ENCODE measurements at regions not wholly inside any gene's neighbourhood (a gene's known extent, or its start where the extent isn't known, plus 50 kb on each side); places are given as distances from the start of the nearest gene placed in this dataset.

DNA sequence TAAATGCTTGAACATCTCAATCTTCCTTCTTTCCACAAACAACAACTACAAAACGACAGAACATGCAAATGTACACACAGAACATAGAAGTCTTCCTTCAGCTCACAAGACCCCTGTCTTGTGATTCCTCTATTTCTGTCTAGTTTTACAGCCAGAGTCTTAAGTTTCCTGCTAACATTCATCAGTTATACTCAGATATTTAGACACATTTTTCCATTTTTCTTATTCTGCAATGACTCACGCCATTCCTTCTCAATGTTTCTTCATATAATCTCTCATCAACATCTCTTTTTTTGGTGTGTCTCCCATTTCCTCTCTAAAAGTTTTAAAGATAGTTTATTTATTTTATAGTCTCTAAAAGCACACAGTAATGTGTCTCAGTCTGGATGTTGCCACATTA is 1872.9 kb upstream of the PCDH20 start:
- POLR2A ChIA-PET = no interaction called here
- no peak overlapping the region for H3K9ac ChIP-seq (replicated peaks; ENCODE audit: extremely low read depth, insufficient read depth, low read length)
- intact Hi-C loops (cut with micrococcal nuclease) = no loop called here
- H3K4me2 ChIP-seq (ENCODE audit: insufficient read depth, low read length) = no peak overlapping the region
- no peak for FAIRE-seq
- BruUV-seq (replicated peaks) = no TSS peak
- no peak overlapping the region for H3K4me3 ChIP-seq (replicated peaks in 1 of 3; ENCODE audit: insufficient read depth in 1 of 3, low read depth in 1 of 3, low read length in 3 of 3)
- no peak overlapping the region for H2AFZ ChIP-seq (ENCODE audit: low read depth, low read length)
- H3K79me2 ChIP-seq (ENCODE audit: control insufficient read depth, insufficient read depth, low read length) = no peaks in the 10 kb centered on the region
- no peak overlapping the region for H3K27ac ChIP-seq (ENCODE audit: insufficient read depth, low read depth, low read length)
- CTCF ChIA-PET = no interaction called here
- no peaks in the 10 kb centered on the region for H3K36me3 ChIP-seq (ENCODE audit: control insufficient read depth in 2 of 2, extremely low read depth in 1 of 2, insufficient read depth in 2 of 2, low read length in 2 of 2)
- dilution Hi-C loops (cut with MboI; ENCODE audit: extremely low pct_ligation_motif_present, low sequenced_read_pairs) = no loop called here
- no peaks in the 10 kb centered on the region for H3K4me1 ChIP-seq (ENCODE audit: control insufficient read depth, extremely low read depth, insufficient read depth, low read length)
- no peaks in the 10 kb centered on the region for H3K9me1 ChIP-seq (replicated peaks; ENCODE audit: control insufficient read depth, extremely low read depth, insufficient read depth, low read length)
- DNase-seq (ENCODE audit: low read depth, low spot score) = no peak
- no peaks in the 10 kb centered on the region for H3K27me3 ChIP-seq (ENCODE audit: control insufficient read depth in 2 of 2, insufficient read depth in 2 of 2, low read length in 2 of 2)
- TF ChIP-seq, protein P1, sequence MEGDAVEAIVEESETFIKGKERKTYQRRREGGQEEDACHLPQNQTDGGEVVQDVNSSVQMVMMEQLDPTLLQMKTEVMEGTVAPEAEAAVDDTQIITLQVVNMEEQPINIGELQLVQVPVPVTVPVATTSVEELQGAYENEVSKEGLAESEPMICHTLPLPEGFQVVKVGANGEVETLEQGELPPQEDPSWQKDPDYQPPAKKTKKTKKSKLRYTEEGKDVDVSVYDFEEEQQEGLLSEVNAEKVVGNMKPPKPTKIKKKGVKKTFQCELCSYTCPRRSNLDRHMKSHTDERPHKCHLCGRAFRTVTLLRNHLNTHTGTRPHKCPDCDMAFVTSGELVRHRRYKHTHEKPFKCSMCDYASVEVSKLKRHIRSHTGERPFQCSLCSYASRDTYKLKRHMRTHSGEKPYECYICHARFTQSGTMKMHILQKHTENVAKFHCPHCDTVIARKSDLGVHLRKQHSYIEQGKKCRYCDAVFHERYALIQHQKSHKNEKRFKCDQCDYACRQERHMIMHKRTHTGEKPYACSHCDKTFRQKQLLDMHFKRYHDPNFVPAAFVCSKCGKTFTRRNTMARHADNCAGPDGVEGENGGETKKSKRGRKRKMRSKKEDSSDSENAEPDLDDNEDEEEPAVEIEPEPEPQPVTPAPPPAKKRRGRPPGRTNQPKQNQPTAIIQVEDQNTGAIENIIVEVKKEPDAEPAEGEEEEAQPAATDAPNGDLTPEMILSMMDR (IDR thresholded peaks at IDR 0.05; ENCODE audit: extremely low read depth in 1 of 2, insufficient read depth in 1 of 2, low read depth in 1 of 2, low read length in 2 of 2) = no peak
- no peak for TF ChIP-seq EZH2 (IDR thresholded peaks at IDR 0.05; ENCODE audit: borderline replicate concordance, low read depth, low read length, severe bottlenecking)
- no peak for TF ChIP-seq JUN (IDR thresholded peaks at IDR 0.05; ENCODE audit: borderline replicate concordance, insufficient read depth, insufficient read length, low read depth)
- no peak for TF ChIP-seq MYC (IDR thresholded peaks at IDR 0.05; ENCODE audit: low read depth, low read length)
- TF ChIP-seq FOS (IDR thresholded peaks at IDR 0.05; ENCODE audit: borderline replicate concordance, insufficient read depth, low read length) = no peak
- no peak for TF ChIP-seq POLR2A (IDR thresholded peaks at IDR 0.05; ENCODE audit: low read depth, low read length)
- no peak for TF ChIP-seq GATA2 (IDR thresholded peaks at IDR 0.05; ENCODE audit: insufficient read depth, insufficient read length, low read depth, low read length)
- no peak for TF ChIP-seq POLR2AphosphoS5 (IDR thresholded peaks at IDR 0.05; ENCODE audit: insufficient read depth, low read depth, low read length)
- TF ChIP-seq, protein P2, sequence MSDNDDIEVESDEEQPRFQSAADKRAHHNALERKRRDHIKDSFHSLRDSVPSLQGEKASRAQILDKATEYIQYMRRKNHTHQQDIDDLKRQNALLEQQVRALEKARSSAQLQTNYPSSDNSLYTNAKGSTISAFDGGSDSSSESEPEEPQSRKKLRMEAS (IDR thresholded peaks at IDR 0.05; ENCODE audit: insufficient read depth, insufficient read length) = no peak
- H3K9me3 ChIP-seq (replicated peaks; ENCODE audit: control insufficient read depth, insufficient read depth, low read length) = peaks cover 2% of the 10 kb centered on the region
- no peaks in the 10 kb centered on the region for H4K20me1 ChIP-seq (replicated peaks; ENCODE audit: control insufficient read depth, extremely low read depth, insufficient read depth, low read length)

Measured in endothelial cell of umbilical vein (primary cell).